Activated naive CD4-positive, alpha-beta T cell treated with anti-CD3 and anti-CD28 coated beads for 36 hours (primary cell): ENCODE measurements at regions not wholly inside any gene's neighbourhood (a gene's known extent, or its start where the extent isn't known, plus 50 kb on each side); places are given as distances from the start of the nearest gene placed in this dataset.
"Not testable (repeated sequence)": the region's sequence is repeated elsewhere in the genome, so short reads cannot be mapped to it uniquely, and the experiment has no call there.

Experiments used
- CTCF ChIA-PET: fragments of 350-600 bp; sonication (Branson Sonifier 250); formaldehyde crosslinking; loops from one replicate; lab custom pipeline; 2021; ENCODE audit warnings: antibody characterized with exemption; lab: Charles Lee
- DNase-seq: peaks from one replicate; pipeline ENCODE4 v3.0.0-alpha.2; 2020
- H3K27ac Mint-ChIP-seq: one replicate; pipeline ENCODE4 v1.8.0; 2021; ENCODE audit warnings: mild to moderate bottlenecking, mixed read lengths
- H3K27me3 Mint-ChIP-seq: one replicate; pipeline ENCODE4 v1.8.0; 2021; ENCODE audit warnings: low read depth, mixed read lengths
- H3K36me3 Mint-ChIP-seq: one replicate; pipeline ENCODE4 v1.8.0; 2021; ENCODE audit warnings: low read depth, mixed read lengths
- H3K4me1 Mint-ChIP-seq: one replicate; pipeline ENCODE4 v1.8.0; 2021; ENCODE audit warnings: low read depth, mixed read lengths
- H3K4me3 Mint-ChIP-seq: one replicate; pipeline ENCODE4 v1.8.0; 2021; ENCODE audit warnings: mild to moderate bottlenecking, moderate library complexity, mixed read lengths
- H3K9me3 Mint-ChIP-seq: one replicate; pipeline ENCODE4 v1.8.0; 2021; ENCODE audit warnings: mixed read lengths
- intact Hi-C: fragments of 100-400 bp; cut with micrococcal nuclease; formaldehyde crosslinking; loops from one replicate; pipeline ENCODE4 v1.15.1; 2023

DNA sequence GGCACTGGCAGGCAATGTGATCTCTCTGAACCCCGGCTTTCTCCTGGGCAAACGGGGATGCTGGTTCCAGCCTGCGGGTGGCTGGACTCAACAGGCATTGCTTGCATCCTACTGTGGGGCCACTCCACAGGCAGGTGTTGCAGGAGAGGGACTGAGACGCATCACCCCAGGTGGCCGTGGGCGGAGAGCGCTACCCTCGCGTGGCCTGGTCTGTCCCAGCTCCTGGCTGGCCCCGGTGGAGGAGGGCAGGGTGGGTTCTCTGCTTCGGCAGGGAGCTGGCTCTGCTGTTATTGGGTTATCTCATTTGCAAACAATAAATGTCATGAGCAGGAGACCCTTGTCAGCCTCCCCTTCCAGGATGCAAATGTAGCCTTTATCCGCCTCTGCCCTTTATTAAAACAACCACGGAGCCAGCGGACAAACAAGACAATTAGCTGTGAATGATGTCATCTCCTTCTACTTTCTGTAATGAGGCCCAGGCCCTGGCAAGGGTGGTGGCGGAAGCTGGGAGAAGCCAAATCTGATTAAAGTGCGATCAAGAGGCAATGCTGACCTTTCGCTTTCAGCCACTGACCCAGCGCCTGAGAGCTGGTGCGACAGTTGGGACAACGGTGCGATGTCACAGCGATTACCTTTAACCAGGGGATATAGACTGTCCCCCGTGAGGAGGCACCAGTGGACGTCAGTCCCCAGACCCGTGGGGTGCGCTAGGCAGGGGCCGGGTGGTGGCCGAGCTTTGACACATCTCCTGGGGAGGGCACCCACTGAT, 161.8 kb downstream of the KIF26A start:
- no peaks in the 10 kb centered on the region for H3K9me3 Mint-ChIP-seq

DNA sequence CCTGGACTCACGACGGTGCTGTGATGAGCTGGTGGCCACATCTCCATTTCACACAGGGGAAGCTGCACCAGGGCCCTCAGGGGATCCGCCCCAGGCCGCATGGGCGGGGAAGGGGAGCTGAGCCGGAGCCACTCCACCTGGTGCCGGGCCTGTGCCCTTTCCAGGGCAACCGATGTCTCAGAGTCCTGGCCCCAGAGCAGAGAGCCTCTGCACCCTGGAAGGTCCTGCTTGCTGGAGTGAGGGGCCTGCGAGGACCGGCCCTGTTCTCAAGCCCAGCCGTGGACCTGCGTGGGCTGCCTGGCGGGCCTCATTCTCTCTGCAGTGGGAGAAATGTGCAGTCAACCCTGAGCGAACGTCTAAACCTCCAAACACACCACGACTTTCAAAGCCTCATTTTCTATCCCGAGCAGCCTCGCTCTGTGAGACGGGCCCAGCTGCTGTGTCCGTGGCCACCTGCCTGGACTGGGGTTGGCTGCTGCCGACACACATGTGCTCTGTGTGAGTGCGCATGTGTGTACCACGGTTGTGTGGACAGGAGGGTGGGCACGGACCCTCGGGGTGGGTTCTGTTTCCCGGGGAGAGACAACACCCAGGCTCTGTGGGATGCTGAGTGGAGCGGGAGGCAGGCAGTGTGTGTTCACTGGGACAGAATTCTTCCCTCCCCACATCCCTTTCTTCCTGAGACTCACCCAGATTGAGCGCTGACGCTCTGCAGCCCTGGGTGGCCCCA, 163.5 kb downstream of the KIF26A start:
- CTCF ChIA-PET, result no interaction called here
- Mint-ChIP-seq H3K4me1 (peaks cover 2% of the 10 kb centered on the region), H3K27me3 (no peaks in the 10 kb centered on the region), H3K4me3 (no peak overlapping the region), H3K9me3 (no peaks in the 10 kb centered on the region), H3K36me3 (no peaks in the 10 kb centered on the region), H3K27ac (no peak overlapping the region)
- DNase-seq, result no peak
- intact Hi-C loops, result no loop called here

More for the DNA sequence above, 161.8 kb downstream of the KIF26A start:
- no peak for DNase-seq
- no peak overlapping the region for H3K27ac Mint-ChIP-seq
- intact Hi-C loops, result no loop called here
- H3K36me3 Mint-ChIP-seq, result no peaks in the 10 kb centered on the region
- H3K4me1 Mint-ChIP-seq, result peaks cover 2% of the 10 kb centered on the region
- CTCF ChIA-PET, result no interaction called here
- no peaks in the 10 kb centered on the region for H3K27me3 Mint-ChIP-seq
- no peak overlapping the region for H3K4me3 Mint-ChIP-seq

DNA sequence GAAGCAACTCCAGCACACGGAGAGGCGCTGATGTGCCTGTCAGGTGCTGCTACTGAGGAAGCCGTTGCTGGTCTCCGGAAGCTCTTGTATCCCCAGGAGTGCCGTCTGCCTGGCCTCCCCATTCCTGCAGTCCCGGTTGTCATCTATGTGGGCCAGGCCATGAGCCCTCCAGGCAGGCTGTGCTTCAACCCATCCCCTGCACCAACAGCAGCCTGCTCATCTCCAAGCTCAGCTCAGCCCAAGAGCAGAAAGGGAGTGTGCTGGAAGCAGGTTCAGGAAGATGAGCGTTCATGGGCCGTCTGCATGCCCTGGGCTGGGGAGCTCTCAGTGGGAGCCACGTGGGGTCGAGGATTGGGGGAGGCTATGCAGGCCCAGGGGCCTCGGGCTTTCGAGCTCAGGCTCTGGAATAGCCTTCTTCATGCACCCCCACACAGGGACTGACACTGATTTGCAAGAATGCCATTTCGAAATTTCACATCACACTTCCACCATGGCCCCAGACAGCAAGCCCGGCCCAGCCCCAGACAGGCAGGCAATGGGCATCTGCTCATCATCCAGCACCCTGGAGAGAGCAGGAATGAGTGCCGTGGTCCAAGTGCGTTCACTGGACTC, 164.5 kb downstream of the KIF26A start:
- Mint-ChIP-seq H3K27me3 (no peaks in the 10 kb centered on the region), H3K36me3 (no peaks in the 10 kb centered on the region), H3K4me3 (no peak overlapping the region), H3K4me1 (peaks cover 2% of the 10 kb centered on the region), H3K9me3 (no peaks in the 10 kb centered on the region), H3K27ac (no peak overlapping the region)
- intact Hi-C loops, result no loop called here
- CTCF ChIA-PET, result no interaction called here
- no peak for DNase-seq

DNA sequence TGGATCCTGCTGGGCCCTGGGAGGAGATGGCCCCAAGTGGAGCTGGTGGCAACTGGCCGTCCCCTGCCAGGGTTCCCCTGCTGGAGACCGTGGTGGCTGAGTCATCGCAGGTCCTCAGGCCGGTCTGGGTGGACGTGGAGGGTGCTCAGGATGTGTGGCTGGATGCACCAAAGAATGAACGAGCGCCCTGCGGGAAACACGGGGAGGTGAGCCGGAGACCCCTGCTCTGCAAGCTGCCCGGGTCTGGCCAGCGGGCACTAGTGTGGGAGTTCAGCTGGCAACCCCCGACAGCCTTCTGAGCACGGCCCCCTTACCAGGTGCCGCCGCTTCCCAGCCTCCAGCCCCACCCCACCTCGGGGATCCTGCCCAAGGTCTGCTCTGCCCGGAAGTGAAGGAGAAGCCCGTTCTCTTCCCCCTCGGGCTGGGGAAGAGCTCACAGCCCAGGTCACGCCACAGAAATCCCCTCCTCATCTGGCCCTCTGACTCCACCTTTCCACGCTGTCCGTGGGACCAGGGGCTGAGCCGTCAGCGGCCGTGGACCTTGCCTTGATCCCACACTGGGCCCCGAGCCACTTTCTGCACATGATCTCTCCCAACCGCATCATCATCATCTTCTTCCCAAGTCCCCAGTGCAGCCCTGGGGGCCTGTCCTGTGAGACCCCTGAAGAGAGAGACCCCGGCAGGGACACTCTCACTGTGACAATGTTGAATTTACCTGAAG, 165.5 kb downstream of the KIF26A start:
- H3K27ac Mint-ChIP-seq, result no peak overlapping the region
- CTCF ChIA-PET, result no interaction called here
- H3K27me3 Mint-ChIP-seq, result no peaks in the 10 kb centered on the region
- no peak for DNase-seq
- H3K9me3 Mint-ChIP-seq, result no peaks in the 10 kb centered on the region
- H3K36me3 Mint-ChIP-seq, result no peaks in the 10 kb centered on the region
- no peak overlapping the region for H3K4me3 Mint-ChIP-seq
- intact Hi-C loops, result no loop called here
- peaks cover 2% of the 10 kb centered on the region for H3K4me1 Mint-ChIP-seq

DNA sequence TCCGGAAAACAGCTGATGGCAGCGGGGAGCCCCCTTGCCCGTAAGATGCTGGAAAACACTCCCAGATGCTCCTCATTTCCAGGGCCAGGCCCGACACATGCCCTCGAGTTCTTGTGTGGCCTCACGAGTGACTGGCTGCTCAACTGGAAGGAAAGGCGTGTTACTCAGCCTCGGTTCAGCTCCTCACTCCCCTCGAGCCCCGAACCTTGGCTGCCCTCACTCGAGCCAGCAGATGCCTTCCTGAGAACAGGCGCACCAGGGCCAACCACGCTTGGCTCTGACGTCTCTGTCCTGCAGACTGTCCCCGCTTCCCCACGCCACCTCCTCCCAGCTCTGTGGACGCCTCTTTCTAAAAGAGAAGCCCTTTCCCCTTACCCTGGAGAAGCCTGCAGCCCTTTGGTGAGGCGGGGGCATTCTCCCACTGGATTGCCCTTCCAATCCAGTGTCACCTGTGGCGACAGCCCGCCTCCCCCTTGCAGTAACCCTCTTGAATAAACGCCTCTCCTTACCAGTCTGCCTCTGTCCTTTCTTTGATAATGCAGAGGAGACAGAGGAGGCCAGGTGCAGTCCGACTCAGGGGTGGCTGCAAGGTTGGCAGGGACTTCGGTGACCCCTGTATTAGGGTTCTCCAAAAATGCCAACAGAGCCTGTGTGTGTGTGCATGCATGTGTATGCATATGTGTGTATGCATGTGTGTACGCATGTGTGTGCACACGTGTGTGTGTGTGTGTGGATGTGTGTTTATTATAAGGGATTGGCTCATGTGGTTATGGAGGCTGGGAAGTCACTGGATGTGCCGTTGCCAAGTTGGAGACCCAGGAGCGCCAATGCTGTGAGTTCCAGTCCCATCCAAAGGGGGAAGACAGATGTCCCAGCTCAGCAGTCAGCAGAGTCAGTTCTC, 166.3 kb downstream of the KIF26A start:
- peaks cover 2% of the 10 kb centered on the region for H3K4me1 Mint-ChIP-seq
- no peaks in the 10 kb centered on the region for H3K9me3 Mint-ChIP-seq
- no peak for DNase-seq
- H3K4me3 Mint-ChIP-seq, result no peak overlapping the region
- intact Hi-C loops, result no loop called here
- no peaks in the 10 kb centered on the region for H3K36me3 Mint-ChIP-seq
- no peak overlapping the region for H3K27ac Mint-ChIP-seq
- H3K27me3 Mint-ChIP-seq, result no peaks in the 10 kb centered on the region
- CTCF ChIA-PET, result no interaction called here

DNA sequence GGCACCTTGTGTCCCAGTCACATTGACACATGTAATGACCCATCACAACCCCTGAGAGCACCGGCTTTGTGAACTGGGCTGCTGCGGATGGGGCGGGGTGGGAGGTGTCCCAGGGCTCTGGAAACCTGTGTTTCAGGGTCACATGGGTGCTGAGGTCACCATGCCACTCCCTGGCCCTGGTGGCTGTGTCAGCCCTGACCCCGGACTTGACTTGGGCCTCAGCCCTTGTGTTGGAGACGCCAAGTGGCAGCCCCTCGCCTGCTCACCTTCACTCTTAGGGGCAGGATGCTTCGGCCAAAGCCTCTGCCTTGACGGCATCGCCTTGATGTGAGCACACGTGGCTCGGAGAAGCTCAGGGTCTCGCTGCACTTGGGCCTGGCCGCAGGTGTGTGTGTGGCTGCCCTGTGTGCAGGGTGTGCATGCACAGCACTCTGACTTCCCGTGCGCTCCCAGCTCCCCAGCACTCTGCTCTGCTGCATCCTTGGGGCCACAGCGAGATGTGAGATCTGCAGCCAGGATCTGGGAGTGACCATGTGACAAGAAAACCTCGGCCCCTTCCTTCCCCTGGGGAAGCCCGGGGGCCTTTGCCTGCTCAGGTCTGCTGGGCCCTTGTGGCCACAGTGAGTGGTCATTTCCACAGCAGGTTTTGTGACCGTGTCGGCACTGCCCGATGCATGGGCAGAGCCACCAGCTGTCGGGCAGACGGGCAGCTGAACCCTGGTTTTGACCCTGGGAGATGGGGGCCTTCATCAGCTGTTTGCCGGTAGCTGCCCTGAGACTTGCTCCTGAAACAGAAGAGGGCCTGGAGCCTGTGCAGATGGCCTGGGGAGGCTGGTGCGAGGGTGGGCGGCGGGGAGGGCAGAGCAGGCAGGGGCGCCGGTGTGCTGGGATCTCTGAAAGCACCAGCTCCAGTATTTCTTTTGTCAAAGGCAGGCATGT, 167.4 kb downstream of the KIF26A start:
- intact Hi-C loops, result no loop called here
- DNase-seq, result no peak
- CTCF ChIA-PET, result no interaction called here
- Mint-ChIP-seq H3K9me3 (peaks cover 3% of the 10 kb centered on the region), H3K27ac (no peak overlapping the region), H3K4me3 (no peak overlapping the region), H3K4me1 (peaks cover 2% of the 10 kb centered on the region), H3K27me3 (no peaks in the 10 kb centered on the region), H3K36me3 (no peaks in the 10 kb centered on the region)

DNA sequence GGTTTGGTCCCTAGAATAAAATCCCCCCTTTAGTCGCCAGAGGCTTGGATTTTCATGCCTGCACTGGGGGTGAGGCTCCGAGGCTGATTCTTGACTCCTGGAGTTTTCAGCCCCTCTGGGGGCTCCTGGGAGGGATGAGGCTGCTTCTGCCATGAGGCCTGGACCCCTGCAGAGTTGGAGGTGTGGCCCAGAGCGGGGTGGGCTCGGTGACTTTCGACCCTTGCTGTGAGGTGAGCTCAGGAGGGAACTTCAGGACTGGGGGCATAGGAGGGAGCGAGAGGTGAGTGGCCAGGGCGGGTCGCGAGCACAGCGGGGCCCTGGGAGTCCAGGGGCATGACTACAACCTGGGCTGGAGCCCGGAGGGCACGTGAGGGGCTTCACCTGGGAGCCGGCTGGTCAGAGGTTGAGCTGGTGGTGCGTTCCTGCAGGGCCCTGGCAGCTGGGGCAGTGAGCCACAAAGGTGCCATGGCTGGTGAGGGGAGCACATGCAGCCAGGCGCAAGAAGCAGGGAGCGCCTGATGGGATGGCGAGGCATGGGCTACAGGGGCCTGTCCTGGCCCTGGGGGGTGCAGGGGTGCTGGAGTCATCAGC, 168.2 kb downstream of the KIF26A start:
- H3K4me1 Mint-ChIP-seq, result no peaks in the 10 kb centered on the region
- CTCF ChIA-PET, result no interaction called here
- no peaks in the 10 kb centered on the region for H3K27me3 Mint-ChIP-seq
- intact Hi-C loops, result no loop called here
- no peak overlapping the region for H3K4me3 Mint-ChIP-seq
- no peaks in the 10 kb centered on the region for H3K36me3 Mint-ChIP-seq
- H3K9me3 Mint-ChIP-seq, result peaks cover 10% of the 10 kb centered on the region
- no peak for DNase-seq
- H3K27ac Mint-ChIP-seq, result no peak overlapping the region

DNA sequence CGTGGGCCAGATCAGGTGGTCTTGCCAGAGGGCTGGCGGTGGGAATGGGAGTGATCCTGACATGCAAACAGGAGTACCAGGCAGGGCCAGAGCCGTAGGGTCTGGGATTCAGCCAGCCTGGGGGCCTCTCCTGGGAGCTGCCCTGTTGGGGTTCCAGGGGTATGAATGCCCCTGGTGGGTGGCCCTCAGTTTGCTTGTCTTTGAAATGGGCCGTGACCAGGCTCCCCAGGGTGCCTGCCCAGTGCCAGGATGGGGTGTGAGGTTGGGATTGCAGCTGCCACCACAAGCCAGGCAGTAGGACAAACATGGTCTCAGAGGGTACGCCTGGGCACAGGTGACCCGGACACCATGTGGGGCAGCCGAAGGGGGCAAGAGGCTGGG, 168.8 kb downstream of the KIF26A start:
- no peaks in the 10 kb centered on the region for H3K36me3 Mint-ChIP-seq
- no peaks in the 10 kb centered on the region for H3K27me3 Mint-ChIP-seq
- DNase-seq, result no peak
- no peak overlapping the region for H3K4me3 Mint-ChIP-seq
- H3K4me1 Mint-ChIP-seq, result no peaks in the 10 kb centered on the region
- intact Hi-C loops, result no loop called here
- H3K27ac Mint-ChIP-seq, result no peak overlapping the region
- H3K9me3 Mint-ChIP-seq, result peaks cover 10% of the 10 kb centered on the region
- CTCF ChIA-PET, result no interaction called here

DNA sequence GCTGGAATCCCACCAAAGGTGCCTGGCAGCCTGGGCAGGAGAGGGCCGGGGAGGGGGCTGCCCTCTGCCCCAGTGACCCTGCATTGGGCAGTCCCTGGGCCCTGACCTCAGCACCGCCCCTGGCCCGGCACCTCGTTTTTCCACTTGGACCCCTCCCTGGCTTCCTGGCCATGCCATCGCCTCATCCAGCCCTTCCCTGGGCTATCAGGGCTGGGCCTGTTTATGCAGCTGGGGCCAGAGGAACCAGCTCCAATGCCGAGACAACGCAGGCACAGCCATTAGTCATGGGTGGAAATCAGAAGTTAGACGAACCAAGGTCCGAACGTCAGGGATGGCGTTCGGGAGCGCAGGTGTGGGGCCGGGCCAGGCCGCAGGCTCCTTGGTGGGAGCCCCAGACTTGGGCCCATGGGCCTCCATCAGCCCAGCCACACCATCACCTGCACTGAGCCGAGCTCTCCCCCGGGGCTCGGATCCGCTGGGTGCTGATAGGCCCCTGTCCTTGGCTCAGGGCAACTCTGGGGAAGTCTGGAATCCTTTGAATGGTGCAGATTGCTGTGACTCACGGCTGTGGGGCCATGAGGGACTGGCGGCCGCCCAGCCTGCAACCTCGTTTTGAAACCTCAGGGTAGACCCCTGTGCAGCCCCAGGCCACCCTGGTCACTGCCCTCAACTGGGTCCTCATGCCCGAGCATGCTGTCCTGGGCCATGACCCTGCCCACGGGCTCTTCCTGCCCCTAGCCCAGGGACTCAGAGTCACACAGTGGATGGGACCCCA, 169.4 kb downstream of the KIF26A start:
- DNase-seq, result no peak
- CTCF ChIA-PET, result no interaction called here

DNA sequence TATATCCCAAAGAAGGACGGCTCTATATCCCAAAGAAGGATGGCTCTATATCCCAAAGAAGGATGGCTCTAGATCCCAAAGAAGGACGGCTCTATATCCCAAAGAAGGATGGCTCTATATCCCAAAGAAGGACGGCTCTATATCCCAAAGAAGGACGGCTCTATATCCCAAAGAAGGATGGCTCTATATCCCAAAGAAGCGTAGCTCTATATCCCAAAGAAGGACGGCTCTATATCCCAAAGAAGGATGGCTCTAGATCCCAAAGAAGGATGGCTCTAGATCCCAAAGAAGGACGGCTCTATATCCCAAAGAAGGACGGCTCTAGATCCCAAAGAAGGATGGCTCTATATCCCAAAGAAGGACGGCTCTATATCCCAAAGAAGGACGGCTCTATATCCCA, 170.1 kb downstream of the KIF26A start:
- intact Hi-C loops, H3K4me3 Mint-ChIP-seq, CTCF ChIA-PET, H3K4me1 Mint-ChIP-seq, H3K27me3 Mint-ChIP-seq, H3K27ac Mint-ChIP-seq, H3K9me3 Mint-ChIP-seq, DNase-seq, H3K36me3 Mint-ChIP-seq: not testable (repeated sequence)

More for the DNA sequence above, 169.4 kb downstream of the KIF26A start:
- H3K36me3 Mint-ChIP-seq, result no peaks in the 10 kb centered on the region
- no peak overlapping the region for H3K4me3 Mint-ChIP-seq
- H3K4me1 Mint-ChIP-seq, result no peaks in the 10 kb centered on the region
- H3K27ac Mint-ChIP-seq, result no peak overlapping the region
- peaks cover 10% of the 10 kb centered on the region for H3K9me3 Mint-ChIP-seq
- no peaks in the 10 kb centered on the region for H3K27me3 Mint-ChIP-seq
- intact Hi-C loops, result no loop called here
